K562 (cell line): ENCODE measurements at regions not wholly inside any gene's neighbourhood (a gene's known extent, or its start where the extent isn't known, plus 50 kb on each side); places are given as distances from the start of the nearest gene placed in this dataset.

ENCODE experiments used
- ATAC-seq: fragments of 200-7000 bp; cut with Tn5 transposase; 3 replicates; pipeline ENCODE4 v1.9.1; 2020; ENCODE audit warnings: moderate library complexity
- BruUV-seq: library from RNA; stranded (reverse); fragments of 400-500 nt; replicated peaks from 2 replicates; lab custom pipeline; 2021; lab: Mats Ljungman, UMichigan
- CTCF ChIA-PET: fragments of 300-600 bp; formaldehyde crosslinking; extraction: SDS; loops from one replicate; lab custom pipeline; 2021; ENCODE audit warnings: low intra/inter-chr PET ratio; lab: Yijun Ruan, JAX
- POLR2A ChIA-PET: fragments of 300-600, 350-650 bp; sonication (Branson Sonifier 250); formaldehyde crosslinking; extraction: SDS; loops from one replicate; lab custom pipeline; 2021; ENCODE audit warnings: antibody characterized with exemption, inconsistent platforms; lab: Yijun Ruan, JAX
- DNase-seq, 4 experiments: peaks; one replicate each; pipeline versions ENCODE4 v3.0.0 to v3.0.0-alpha.2; 2011 to 2018; ENCODE audit warnings: low spot score in 3 of 4, mixed read lengths in 3 of 4; ENCODE audit errors: extremely low read depth in 1 of 4
- FAIRE-seq: peaks from 2 replicates; lab custom pipeline; 2011; peaks lifted over from hg19 to GRCh38; lab: Jason Lieb, UNC
- H2AFZ ChIP-seq: 2 replicates; pipeline ENCODE4 v1.6.0; 2011; ENCODE audit warnings: low read depth, low read length, control low read depth, inconsistent platforms
- H3K27ac ChIP-seq: fragments of 200-600 bp; 3 replicates; pipeline ENCODE4 v1.8.0; 2011; ENCODE audit warnings: low read depth, mild to moderate bottlenecking, control low read depth, inconsistent platforms, low read length, moderate library complexity, mixed read lengths; ENCODE audit errors: extremely low read depth
- H3K27me3 ChIP-seq, 2 experiments: fragments of 300-600 bp in 1 of 2; 2 replicates in 1 of 2; 3 replicates in 1 of 2; pipeline versions ENCODE4 v1.6.0 to v1.8.0; 2011; ENCODE audit warnings: inconsistent platforms in 2 of 2, low read length in 2 of 2, mild to moderate bottlenecking in 1 of 2, mixed read lengths in 1 of 2, moderate library complexity in 1 of 2; ENCODE audit not compliant: control insufficient read depth in 2 of 2, insufficient read depth in 2 of 2
- H3K36me3 ChIP-seq: fragments of 300-600 bp; 3 replicates; pipeline ENCODE4 v1.8.0; 2011; ENCODE audit warnings: mild to moderate bottlenecking, low read length, inconsistent platforms; ENCODE audit not compliant: control insufficient read depth, insufficient read depth
- H3K4me1 ChIP-seq, 2 experiments: fragments of 200-600 bp in 1 of 2; replicated peaks in 1 of 2; 2 replicates in 1 of 2; 3 replicates in 1 of 2; pipeline versions ENCODE4 v1.5.1 to v1.8.0; 2011; ENCODE audit warnings: inconsistent platforms in 2 of 2, low read length in 2 of 2, mild to moderate bottlenecking in 1 of 2, mixed read lengths in 1 of 2, moderate library complexity in 1 of 2; ENCODE audit not compliant: control insufficient read depth in 2 of 2, insufficient read depth in 2 of 2
- H3K4me2 ChIP-seq: 2 replicates; pipeline ENCODE4 v1.6.1; 2011; ENCODE audit warnings: low read length, control low read depth, inconsistent platforms, mixed read lengths; ENCODE audit not compliant: insufficient read depth
- H3K4me3 ChIP-seq: fragments of 200-600 bp; sonication (generic), shearing (Covaris generic); 2 replicates; pipeline ENCODE4 v1.5.1; 2016; ENCODE audit warnings: control low read depth, inconsistent platforms
- H3K79me2 ChIP-seq: fragments of 200-600 bp; 3 replicates; pipeline ENCODE4 v1.8.0; 2011; ENCODE audit warnings: low read length, inconsistent platforms; ENCODE audit not compliant: control insufficient read depth, insufficient read depth
- H3K9ac ChIP-seq, 2 experiments: 2 replicates each; pipeline versions ENCODE4 v1.6.0 to v1.6.1; 2011; ENCODE audit warnings: low read depth in 2 of 2, low read length in 2 of 2, control low read depth in 1 of 2, inconsistent platforms in 1 of 2, mild to moderate bottlenecking in 1 of 2, mixed read lengths in 1 of 2; ENCODE audit not compliant: insufficient read depth in 1 of 2
- H3K9me1 ChIP-seq: one replicate; pipeline ENCODE4 v1.6.0; 2011; ENCODE audit warnings: inconsistent platforms, mild to moderate bottlenecking, low read length, moderate library complexity; ENCODE audit not compliant: control insufficient read depth, insufficient read depth
- H3K9me3 ChIP-seq: replicated peaks from 2 replicates; pipeline ENCODE4 v1.5.1; 2011; ENCODE audit warnings: low read depth, low read length, inconsistent platforms; ENCODE audit not compliant: control insufficient read depth, insufficient read depth
- H4K20me1 ChIP-seq: replicated peaks from 2 replicates; pipeline ENCODE4 v1.6.1; 2011; ENCODE audit warnings: low read length, inconsistent platforms, mixed read lengths; ENCODE audit not compliant: control insufficient read depth, insufficient read depth
- CREB3 ChIP-seq: fragments of 450-650 bp; conservative IDR thresholded peaks from 2 replicates; pipeline ENCODE4 v1.6.1; 2016; ENCODE audit warnings: missing genetic modification characterization, low read depth, mild to moderate bottlenecking, missing compliant biosample characterization, moderate library complexity
- ELF2 ChIP-seq: fragments of 250-450 bp; sonication (Bioruptor Pico); IDR thresholded peaks from 2 replicates; pipeline ENCODE4 v1.5.0; 2021; ENCODE audit warnings: mild to moderate bottlenecking
- NFIC ChIP-seq: fragments of 450-650 bp; IDR thresholded peaks from 2 replicates; pipeline ENCODE4 v1.6.1; 2017; ENCODE audit warnings: mild to moderate bottlenecking, inconsistent platforms
- NR1H2 ChIP-seq: sonication (generic); formaldehyde crosslinking; IDR thresholded peaks from 2 replicates; pipeline ENCODE4 v1.4.0; 2020; ENCODE audit warnings: mild to moderate bottlenecking, missing genetic modification reagents
- REST ChIP-seq, 2 experiments: fragments of 450-650 bp; formaldehyde crosslinking in 1 of 2; IDR thresholded peaks; 2 replicates each; pipeline versions ENCODE4 v1.4.0 to v1.6.1; 2014 to 2020; ENCODE audit warnings: mild to moderate bottlenecking in 2 of 2, borderline replicate concordance in 1 of 2, low read depth in 1 of 2
- ZNF280B ChIP-seq: fragments of 250-450 bp; sonication (Bioruptor Pico); IDR thresholded peaks from 2 replicates; pipeline ENCODE4 v1.5.1; 2021; ENCODE audit warnings: mild to moderate bottlenecking
- WGBS: fragments of 100-300 bp; shearing (Covaris generic); methylation state at CpG from one replicate; pipeline ENCODE4 v1.1.6; 2016; ENCODE audit warnings: low coverage, mixed read lengths; ENCODE audit not compliant: insufficient coverage; ENCODE audit errors: missing lambda C conversion rate; 5-methylcytosine and 5-hydroxymethylcytosine counted together
- in situ Hi-C: fragments of 300-500 bp; cut with MboI; formaldehyde crosslinking; loops from 4 replicates; pipeline ENCODE4 v1.15.0; 2018; ENCODE audit warnings: inconsistent platforms, mixed read lengths
- intact Hi-C: fragments of 100-400 bp; cut with micrococcal nuclease; formaldehyde crosslinking; loops from 2 replicates; pipeline ENCODE4 v1.14.2; 2022
- TF ChIP-seq, protein P1 (sequence below), 2 experiments: fragments of 450-650 bp in 1 of 2; sonication (generic) in 1 of 2; formaldehyde crosslinking in 1 of 2; IDR thresholded peaks in 1 of 2; conservative IDR thresholded peaks in 1 of 2; 2 replicates each; pipeline versions ENCODE4 v1.6.1 to v1.8.1; 2016 to 2023; ENCODE audit warnings: mild to moderate bottlenecking in 2 of 2, moderate library complexity in 2 of 2, inconsistent platforms in 1 of 2, missing genetic modification reagents in 1 of 2

- TF ChIP-seq CREB3 (no peak), ZNF280B (CRISPR knock-in tag) (no peak)
- TF ChIP-seq, protein P1, sequence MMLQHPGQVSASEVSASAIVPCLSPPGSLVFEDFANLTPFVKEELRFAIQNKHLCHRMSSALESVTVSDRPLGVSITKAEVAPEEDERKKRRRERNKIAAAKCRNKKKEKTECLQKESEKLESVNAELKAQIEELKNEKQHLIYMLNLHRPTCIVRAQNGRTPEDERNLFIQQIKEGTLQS (IDR thresholded peaks at IDR 0.05) = no peak
- TF ChIP-seq, protein P1 (CRISPR knock-in tag; conservative IDR thresholded peaks at IDR 0.05) = no peak
Measured at GRCh38 chr1:201737352-201738060, 91.5 kb upstream of the IPO9 start (continued).

DNA sequence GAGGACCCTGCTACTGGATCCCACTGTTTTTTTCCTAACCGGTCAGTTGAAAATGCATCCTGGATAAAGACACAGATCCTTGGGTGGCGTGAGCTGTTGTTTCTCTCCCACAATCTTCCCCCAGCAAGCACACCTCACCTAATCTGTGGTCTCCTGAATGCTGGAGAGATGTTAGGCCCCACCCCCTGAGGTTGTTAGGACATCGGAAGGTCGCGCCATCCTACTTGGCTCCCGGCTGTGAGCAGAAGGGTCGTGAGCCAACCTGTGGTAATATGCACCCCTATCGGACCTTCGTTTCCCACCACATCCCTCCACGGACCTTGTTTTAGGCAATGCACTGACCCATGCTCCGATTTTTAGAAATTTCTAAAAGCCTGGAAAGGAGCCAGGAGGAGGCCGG is 89.9 kb upstream of the IPO9 start:
- Histone ChIP-seq H3K79me2 (no peaks in the 10 kb centered on the region), H3K9ac (no peak overlapping the region; a peak in 1 of 4 replicates), H2AFZ (no peak overlapping the region), H3K4me2 (no peak overlapping the region), H3K4me3 (no peak overlapping the region), H3K36me3 (no peaks in the 10 kb centered on the region), H4K20me1 (peaks cover 35% of the 10 kb centered on the region), H3K27me3 (peaks cover 17 to 45% of the 10 kb centered on the region in 2 experiments), H3K27ac (no peak overlapping the region), H3K4me1 (peaks cover 4 to 14% of the 10 kb centered on the region in 2 experiments; a peak in 4 of 5 replicates), H3K9me1 (no peaks in the 10 kb centered on the region), H3K9me3 (no peaks in the 10 kb centered on the region)
- WGBS = 37% methylated on average over 12 of the region's 12 CpGs
- in situ Hi-C loops = no loop called here
- intact Hi-C loops = no loop called here
- BruUV-seq = no TSS peak
- no peak for ATAC-seq
- POLR2A ChIA-PET = interaction anchor here (0.6 to 2.5 kb wide), 6 partner anchors 9 to 610 kb away, joined by 3 to 10 read pairs (median 4); no protein-coding TSS in a partner anchor
- no peak for FAIRE-seq
- DNase-seq = no peak
- CTCF ChIA-PET = no interaction called here
- TF ChIP-seq NR1H2 (CRISPR knock-in tag) (no peak), REST (IDR thresholded peaks at IDR 0.05; ENCODE audit: borderline replicate concordance) (no peak), REST (CRISPR knock-in tag; IDR thresholded peaks at IDR 0.05; ENCODE audit: low read depth) (no peak), ELF2 (no peak), NFIC (peak; percentile 41; the same call in 1 of the 2 replicates)
